H9 (cell line): ENCODE measurements at regions not wholly inside any gene's neighbourhood (a gene's known extent, or its start where the extent isn't known, plus 50 kb on each side); places are given as distances from the start of the nearest gene placed in this dataset.

ENCODE experiments used
- DNase-seq: peaks from one replicate; pipeline ENCODE4 v3.0.0-alpha.2; 2017
- H2AFZ ChIP-seq: one replicate; pipeline ENCODE4 v1.6.1; 2013; ENCODE audit warnings: mild to moderate bottlenecking, low read length, control low read depth, moderate library complexity
- H2AK5ac ChIP-seq: 2 replicates; pipeline ENCODE4 v1.6.1; 2013; ENCODE audit warnings: low read length, control low read depth, mixed read lengths; ENCODE audit not compliant: insufficient read length
- H2BK120ac ChIP-seq: one replicate; pipeline ENCODE4 v1.6.1; 2013; ENCODE audit warnings: low read depth, mild to moderate bottlenecking, low read length, control low read depth, inconsistent platforms; ENCODE audit not compliant: poor library complexity, severe bottlenecking
- H2BK12ac ChIP-seq: 2 replicates; pipeline ENCODE4 v1.6.1; 2013; ENCODE audit warnings: low read length, control low read depth, mixed read lengths, low read depth; ENCODE audit not compliant: insufficient read length
- H2BK15ac ChIP-seq: 2 replicates; pipeline ENCODE4 v1.6.1; 2013; ENCODE audit warnings: low read depth, low read length, control low read depth
- H2BK20ac ChIP-seq: one replicate; pipeline ENCODE4 v1.6.1; 2013; ENCODE audit warnings: low read depth, mild to moderate bottlenecking, low read length, control low read depth, inconsistent platforms; ENCODE audit not compliant: poor library complexity, severe bottlenecking
- H2BK5ac ChIP-seq: 2 replicates; pipeline ENCODE4 v1.6.1; 2013; ENCODE audit warnings: low read length, control low read depth, mixed read lengths; ENCODE audit not compliant: insufficient read length
- H3K14ac ChIP-seq: 2 replicates; pipeline ENCODE4 v1.6.1; 2013; ENCODE audit warnings: low read length, control low read depth; ENCODE audit not compliant: insufficient read depth
- H3K18ac ChIP-seq: 2 replicates; pipeline ENCODE4 v1.6.1; 2013; ENCODE audit warnings: low read depth, mild to moderate bottlenecking, mixed read lengths, low read length, control low read depth; ENCODE audit not compliant: insufficient read length
- H3K23ac ChIP-seq: 2 replicates; pipeline ENCODE4 v1.6.1; 2013; ENCODE audit warnings: low read length, control low read depth, mixed read lengths, low read depth; ENCODE audit not compliant: insufficient read length
- H3K23me2 ChIP-seq: 2 replicates; pipeline ENCODE4 v1.6.1; 2013; ENCODE audit warnings: low read depth, mild to moderate bottlenecking, mixed read lengths, low read length, control low read depth; ENCODE audit not compliant: insufficient read length, poor library complexity, severe bottlenecking
- H3K27ac ChIP-seq: 2 replicates; pipeline ENCODE4 v1.5.1; 2013; ENCODE audit warnings: low read length, control low read depth, mixed read lengths, low read depth; ENCODE audit not compliant: insufficient read length
- H3K27me3 ChIP-seq: 2 replicates; pipeline ENCODE4 v1.6.1; 2013; ENCODE audit warnings: low read length, control low read depth, inconsistent platforms; ENCODE audit not compliant: insufficient read depth
- H3K4ac ChIP-seq: 2 replicates; pipeline ENCODE4 v1.6.1; 2013; ENCODE audit warnings: low read depth, mild to moderate bottlenecking, control low read depth, inconsistent platforms, low read length, moderate library complexity
- H3K4me1 ChIP-seq: 2 replicates; pipeline ENCODE4 v1.6.1; 2013; ENCODE audit warnings: low read length, control low read depth, inconsistent platforms; ENCODE audit not compliant: insufficient read depth
- H3K4me2 ChIP-seq: 2 replicates; pipeline ENCODE4 v1.6.1; 2013; ENCODE audit warnings: low read length, control low read depth, mixed read lengths; ENCODE audit not compliant: insufficient read length, insufficient read depth
- H3K56ac ChIP-seq: 2 replicates; pipeline ENCODE4 v1.6.1; 2013; ENCODE audit warnings: low read depth, mild to moderate bottlenecking, mixed read lengths, low read length, control low read depth; ENCODE audit not compliant: insufficient read length
- H3K79me1 ChIP-seq: 2 replicates; pipeline ENCODE4 v1.6.1; 2013; ENCODE audit warnings: low read depth, mild to moderate bottlenecking, moderate library complexity, low read length, control low read depth, inconsistent platforms; ENCODE audit not compliant: insufficient read depth, poor library complexity, severe bottlenecking
- H3K79me2 ChIP-seq: 2 replicates; pipeline ENCODE4 v1.6.1; 2013; ENCODE audit warnings: low read length, control low read depth, inconsistent platforms; ENCODE audit not compliant: insufficient read depth
- H3K9ac ChIP-seq: 2 replicates; pipeline ENCODE4 v1.6.1; 2013; ENCODE audit warnings: low read length, control low read depth, mixed read lengths; ENCODE audit not compliant: insufficient read length; ENCODE audit errors: extremely low read depth
- H3K9me3 ChIP-seq: one replicate; pipeline ENCODE4 v1.6.1; 2013; ENCODE audit warnings: low read depth, low read length, inconsistent platforms; ENCODE audit not compliant: control insufficient read depth
- H3T11ph ChIP-seq: one replicate; pipeline ENCODE4 v1.6.1; 2013; ENCODE audit warnings: mild to moderate bottlenecking, low read length, control low read depth, inconsistent platforms
- H4K20me1 ChIP-seq: one replicate; pipeline ENCODE4 v1.6.1; 2013; ENCODE audit not compliant: control insufficient read depth, insufficient read length, insufficient read depth
- H4K5ac ChIP-seq: 2 replicates; pipeline ENCODE4 v1.6.1; 2013; ENCODE audit warnings: low read depth, mild to moderate bottlenecking, mixed read lengths, low read length, control low read depth; ENCODE audit not compliant: insufficient read length
- H4K8ac ChIP-seq: replicated peaks from 2 replicates; pipeline ENCODE4 v1.6.1; 2013; ENCODE audit warnings: low read length, control low read depth, mixed read lengths, low read depth; ENCODE audit not compliant: insufficient read length
- H4K91ac ChIP-seq: 2 replicates; pipeline ENCODE4 v1.6.1; 2013; ENCODE audit warnings: low read depth, mild to moderate bottlenecking, moderate library complexity, mixed read lengths, low read length, control low read depth; ENCODE audit not compliant: insufficient read length
- H3K27ac Mint-ChIP-seq, 3 experiments: 2 replicates in 2 of 3; 3 replicates in 1 of 3; pipeline ENCODE4 v1.8.0; 2020 to 2021; ENCODE audit warnings: mixed read lengths in 3 of 3, mild to moderate bottlenecking in 1 of 3, moderate library complexity in 1 of 3
- H3K27me3 Mint-ChIP-seq: 2 replicates; pipeline ENCODE4 v1.8.0; 2021; ENCODE audit warnings: low read depth, mild to moderate bottlenecking, moderate library complexity, mixed read lengths
- H3K36me3 Mint-ChIP-seq, 3 experiments: 2 replicates in 2 of 3; 3 replicates in 1 of 3; pipeline ENCODE4 v1.8.0; 2020 to 2021; ENCODE audit warnings: low read depth in 3 of 3, mixed read lengths in 3 of 3; ENCODE audit not compliant: insufficient read depth in 1 of 3
- H3K4me1 Mint-ChIP-seq, 2 experiments: 2 replicates each; pipeline ENCODE4 v1.8.0; 2020; ENCODE audit warnings: mixed read lengths in 2 of 2
- H3K4me3 Mint-ChIP-seq, 2 experiments: 2 replicates in 1 of 2; 3 replicates in 1 of 2; pipeline ENCODE4 v1.8.0; 2020 to 2021; ENCODE audit warnings: mild to moderate bottlenecking in 2 of 2, mixed read lengths in 2 of 2, moderate library complexity in 1 of 2
- H3K9me3 Mint-ChIP-seq, 2 experiments: 2 replicates in 1 of 2; 3 replicates in 1 of 2; pipeline ENCODE4 v1.8.0; 2020; ENCODE audit warnings: mild to moderate bottlenecking in 2 of 2, mixed read lengths in 2 of 2, moderate library complexity in 1 of 2
- CTCF ChIP-seq: fragments of 200-600 bp; sonication (generic); conservative IDR thresholded peaks from 3 replicates; pipeline ENCODE4 v1.8.0; 2021; ENCODE audit warnings: antibody characterized with exemption, mild to moderate bottlenecking
- WGBS: extraction: QIAGEN DNeasy Blood & Tissue Kit; methylation state at CpG from one replicate; pipeline ENCODE4 v1.1.7; 2013; ENCODE audit warnings: missing lambda C conversion rate, low lambda C conversion rate, mixed read lengths; ENCODE audit not compliant: insufficient read length; ENCODE audit errors: extremely low coverage; 5-methylcytosine and 5-hydroxymethylcytosine counted together

- Histone ChIP-seq H4K91ac (no peak overlapping the region), H4K20me1 (no peaks in the 10 kb centered on the region), H3K4ac (no peak overlapping the region), H3K27me3 (no peaks in the 10 kb centered on the region), H2AK5ac (no peak overlapping the region), H3K56ac (no peak overlapping the region), H3K4me1 (no peaks in the 10 kb centered on the region), H3K27ac (no peak overlapping the region), H2BK5ac (no peak overlapping the region), H3K79me1 (no peaks in the 10 kb centered on the region), H3K18ac (no peak overlapping the region), H3K23me2 (no peaks in the 10 kb centered on the region), H3K79me2 (no peaks in the 10 kb centered on the region), H3K4me2 (no peak overlapping the region), H3K23ac (no peak overlapping the region), H3K9me3 (no peaks in the 10 kb centered on the region), H3T11ph (no peak overlapping the region), H2AFZ (no peak overlapping the region), H2BK20ac (no peak overlapping the region), H3K9ac (no peak overlapping the region), H4K8ac (no peak overlapping the region), H3K14ac (no peak overlapping the region), H2BK15ac (no peak overlapping the region), H4K5ac (no peak overlapping the region), H2BK12ac (no peak overlapping the region), H2BK120ac (no peak overlapping the region)
- no peak overlapping the region for H3K4me3 Mint-ChIP-seq
- no peak for TF ChIP-seq CTCF
- peaks cover 2 to 3% of the 10 kb centered on the region in 2 experiments; a peak in 1 of 4 replicates for H3K4me1 Mint-ChIP-seq
- H3K27me3 Mint-ChIP-seq = peaks cover 6% of the 10 kb centered on the region
- no CpG with 5 or more reads among the region's 2 CpGs for WGBS
- peaks cover 0 to 5% (median 2%) of the 10 kb centered on the region in 3 experiments; a peak in 4 of 7 replicates for H3K36me3 Mint-ChIP-seq
- DNase-seq = no peak
- H3K9me3 Mint-ChIP-seq = peaks cover 7 to 11% of the 10 kb centered on the region in 2 experiments; a peak in 4 of 5 replicates
- no peak overlapping the region for H3K27ac Mint-ChIP-seq
These were observed 396.6 kb downstream of the GABRB3 start for GRCh38 chr15:26376243-26376642.
